OCI-LY1 (cell line): ENCODE measurements at regions not wholly inside any gene's neighbourhood (a gene's known extent, or its start where the extent isn't known, plus 50 kb on each side); places are given as distances from the start of the nearest gene placed in this dataset.
A peak's percentile ranks its signal among the peaks of the same experiment; 100 is the strongest.

ENCODE experiments used
- H2AFZ ChIP-seq: fragments of 200-600 bp; sonication (generic), shearing (Covaris generic); 2 replicates; pipeline ENCODE4 v1.6.0; 2014; ENCODE audit warnings: antibody characterized with exemption, mild to moderate bottlenecking, low read length
- H3F3A ChIP-seq: fragments of 200-600 bp; sonication (generic), shearing (Covaris generic); 2 replicates; pipeline ENCODE4 v1.6.0; 2014; ENCODE audit warnings: mild to moderate bottlenecking, antibody characterized with exemption, low read length, moderate library complexity; ENCODE audit not compliant: insufficient read depth
- H3K27ac ChIP-seq: fragments of 200-600 bp; sonication (generic); 2 replicates; pipeline ENCODE4 v1.5.1; 2014; ENCODE audit warnings: low read length, mixed run types, mild to moderate bottlenecking, low read depth; ENCODE audit not compliant: poor library complexity, severe bottlenecking
- H3K27me3 ChIP-seq: fragments of 200-600 bp; sonication (generic); 2 replicates; pipeline ENCODE4 v1.6.0; 2014; ENCODE audit warnings: antibody characterized with exemption, mild to moderate bottlenecking, low read length, moderate library complexity; ENCODE audit not compliant: insufficient read depth
- H3K36me3 ChIP-seq: fragments of 200-600 bp; sonication (generic); 2 replicates; pipeline ENCODE4 v1.6.1; 2014; ENCODE audit warnings: mild to moderate bottlenecking, antibody characterized with exemption, low read length, moderate library complexity, mixed read lengths; ENCODE audit not compliant: insufficient read depth
- H3K4me1 ChIP-seq: fragments of 200-600 bp; sonication (generic); 2 replicates; pipeline ENCODE4 v1.5.1; 2014; ENCODE audit warnings: mild to moderate bottlenecking, low read length, moderate library complexity; ENCODE audit not compliant: insufficient read depth, severe bottlenecking
- H3K4me2 ChIP-seq: fragments of 200-600 bp; sonication (generic), shearing (Covaris generic); 2 replicates; pipeline ENCODE4 v1.6.1; 2014; ENCODE audit warnings: low read length
- H3K4me3 ChIP-seq: fragments of 200-600 bp; sonication (generic); 2 replicates; pipeline ENCODE4 v1.5.1; 2014; ENCODE audit warnings: low read length, low read depth, mild to moderate bottlenecking, mixed read lengths; ENCODE audit not compliant: poor library complexity, severe bottlenecking
- H3K79me2 ChIP-seq: fragments of 200-600 bp; shearing (Covaris generic); 2 replicates; pipeline ENCODE4 v1.6.1; 2016; ENCODE audit warnings: mixed run types, low read length, mixed read lengths; ENCODE audit not compliant: insufficient read depth
- H3K9ac ChIP-seq: fragments of 200-600 bp; sonication (generic), shearing (Covaris generic); 2 replicates; pipeline ENCODE4 v1.6.1; 2014; ENCODE audit warnings: mild to moderate bottlenecking, low read length, mixed read lengths
- H3K9me2 ChIP-seq: fragments of 200-600 bp; sonication (generic), shearing (Covaris generic); 2 replicates; pipeline ENCODE4 v1.6.1; 2014; ENCODE audit warnings: low read depth, mild to moderate bottlenecking, low read length, mixed read lengths
- H3K9me3 ChIP-seq: fragments of 200-600 bp; shearing (Covaris generic); 2 replicates; pipeline ENCODE4 v1.6.1; 2014; ENCODE audit warnings: low read length, mixed read lengths
- H4K20me1 ChIP-seq: fragments of 200-600 bp; sonication (generic), shearing (Covaris generic); 2 replicates; pipeline ENCODE4 v1.6.0; 2016; ENCODE audit warnings: mild to moderate bottlenecking, low read length; ENCODE audit not compliant: insufficient read depth
- EZH2 ChIP-seq: fragments of 200-600 bp; sonication (generic), shearing (Covaris generic); IDR thresholded peaks from 2 replicates; pipeline ENCODE4 v1.8.0; 2017; ENCODE audit warnings: borderline replicate concordance, mixed run types, mild to moderate bottlenecking, antibody characterized with exemption, low read length, moderate library complexity, mixed read lengths
- TF ChIP-seq, protein P1 (sequence below): fragments of 200-600 bp; sonication (generic), shearing (Covaris generic); IDR thresholded peaks from 2 replicates; pipeline ENCODE4 v1.5.1; 2017; ENCODE audit warnings: mild to moderate bottlenecking, antibody characterized with exemption, low read length, moderate library complexity, mixed read lengths

DNA sequence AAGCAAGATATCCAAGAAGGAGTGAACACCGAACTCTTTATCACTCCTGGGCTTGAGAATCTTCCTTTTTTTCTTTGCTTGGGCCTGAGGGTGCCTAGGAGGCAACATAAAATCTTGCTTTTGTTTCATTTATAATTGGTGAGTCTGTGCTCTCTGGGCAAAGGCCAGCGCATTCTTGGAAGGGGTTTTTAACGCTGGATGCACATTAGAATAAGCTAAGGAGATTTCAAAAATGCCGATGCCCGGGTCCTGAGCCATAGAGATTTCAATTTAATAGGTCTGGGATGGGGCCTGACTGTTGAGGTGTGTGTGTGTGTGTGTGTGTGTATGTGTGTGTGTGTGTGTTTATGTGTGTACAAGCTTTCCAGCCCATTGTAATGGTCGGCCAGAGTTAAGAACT lies 62.0 kb upstream of the SORCS3 start:
- H3K9me2 ChIP-seq = no peaks in the 10 kb centered on the region
- no peak overlapping the region for H2AFZ ChIP-seq
- no peak overlapping the region for H3K9ac ChIP-seq
- no peaks in the 10 kb centered on the region for H3K4me1 ChIP-seq
- H3K4me3 ChIP-seq = no peak overlapping the region
- H3F3A ChIP-seq = no peaks in the 10 kb centered on the region
- no peaks in the 10 kb centered on the region for H3K36me3 ChIP-seq
- no peak overlapping the region for H3K4me2 ChIP-seq
- no peak overlapping the region for H3K27ac ChIP-seq
- H3K79me2 ChIP-seq = no peaks in the 10 kb centered on the region
- H3K9me3 ChIP-seq = no peaks in the 10 kb centered on the region
- no peaks in the 10 kb centered on the region for H3K27me3 ChIP-seq
- H4K20me1 ChIP-seq = no peaks in the 10 kb centered on the region
- TF ChIP-seq EZH2 = no peak
- TF ChIP-seq, protein P1, sequence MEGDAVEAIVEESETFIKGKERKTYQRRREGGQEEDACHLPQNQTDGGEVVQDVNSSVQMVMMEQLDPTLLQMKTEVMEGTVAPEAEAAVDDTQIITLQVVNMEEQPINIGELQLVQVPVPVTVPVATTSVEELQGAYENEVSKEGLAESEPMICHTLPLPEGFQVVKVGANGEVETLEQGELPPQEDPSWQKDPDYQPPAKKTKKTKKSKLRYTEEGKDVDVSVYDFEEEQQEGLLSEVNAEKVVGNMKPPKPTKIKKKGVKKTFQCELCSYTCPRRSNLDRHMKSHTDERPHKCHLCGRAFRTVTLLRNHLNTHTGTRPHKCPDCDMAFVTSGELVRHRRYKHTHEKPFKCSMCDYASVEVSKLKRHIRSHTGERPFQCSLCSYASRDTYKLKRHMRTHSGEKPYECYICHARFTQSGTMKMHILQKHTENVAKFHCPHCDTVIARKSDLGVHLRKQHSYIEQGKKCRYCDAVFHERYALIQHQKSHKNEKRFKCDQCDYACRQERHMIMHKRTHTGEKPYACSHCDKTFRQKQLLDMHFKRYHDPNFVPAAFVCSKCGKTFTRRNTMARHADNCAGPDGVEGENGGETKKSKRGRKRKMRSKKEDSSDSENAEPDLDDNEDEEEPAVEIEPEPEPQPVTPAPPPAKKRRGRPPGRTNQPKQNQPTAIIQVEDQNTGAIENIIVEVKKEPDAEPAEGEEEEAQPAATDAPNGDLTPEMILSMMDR = no peak

DNA sequence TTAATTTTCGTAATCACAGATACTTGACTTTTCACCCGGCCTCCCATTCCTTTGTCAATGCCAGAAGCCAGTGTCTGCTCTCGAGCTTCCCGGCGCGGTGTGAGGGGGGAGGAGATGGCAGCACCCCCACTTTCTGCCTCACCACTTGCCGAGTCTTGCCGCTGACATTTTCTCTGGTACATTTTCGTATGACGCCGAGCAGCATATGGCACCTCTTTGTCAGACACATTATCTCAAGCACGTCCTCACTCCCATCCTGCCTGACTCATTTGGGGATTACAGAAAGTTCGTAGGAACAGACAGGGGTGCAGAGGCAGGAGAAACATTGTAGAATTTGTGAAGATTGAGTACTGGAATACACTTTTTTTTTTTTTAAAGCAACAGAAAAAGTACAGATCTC lies 60.8 kb upstream of the SORCS3 start:
- Histone ChIP-seq H4K20me1 (no peaks in the 10 kb centered on the region), H3K9me2 (no peaks in the 10 kb centered on the region), H2AFZ (no peak overlapping the region), H3F3A (no peaks in the 10 kb centered on the region), H3K9ac (no peak overlapping the region), H3K27ac (no peak overlapping the region), H3K36me3 (no peaks in the 10 kb centered on the region), H3K79me2 (no peaks in the 10 kb centered on the region), H3K27me3 (no peaks in the 10 kb centered on the region), H3K4me1 (no peaks in the 10 kb centered on the region), H3K4me3 (no peak overlapping the region), H3K4me2 (no peak overlapping the region), H3K9me3 (no peaks in the 10 kb centered on the region)
- TF ChIP-seq, protein P1 = no peak
- no peak for TF ChIP-seq EZH2

GRCh38 chr10:104580774-104581675 lies 60.1 kb upstream of the SORCS3 start:
- Histone ChIP-seq H3K4me2 (no peak overlapping the region), H3K9ac (no peak overlapping the region), H3K4me1 (no peaks in the 10 kb centered on the region), H3K4me3 (no peak overlapping the region), H2AFZ (no peak overlapping the region), H3K9me3 (no peaks in the 10 kb centered on the region), H3K27ac (no peak overlapping the region), H3K9me2 (no peaks in the 10 kb centered on the region), H3K36me3 (no peaks in the 10 kb centered on the region), H3F3A (no peaks in the 10 kb centered on the region), H3K79me2 (no peaks in the 10 kb centered on the region), H4K20me1 (no peaks in the 10 kb centered on the region), H3K27me3 (no peaks in the 10 kb centered on the region)
- no peak for TF ChIP-seq EZH2
- TF ChIP-seq, protein P1 = peak; percentile 86
